ENCODE measurements at regions not wholly inside any gene's neighbourhood (a gene's known extent, or its start where the extent isn't known, plus 50 kb on each side); places are given as distances from the start of the nearest gene placed in this dataset.

DNA sequence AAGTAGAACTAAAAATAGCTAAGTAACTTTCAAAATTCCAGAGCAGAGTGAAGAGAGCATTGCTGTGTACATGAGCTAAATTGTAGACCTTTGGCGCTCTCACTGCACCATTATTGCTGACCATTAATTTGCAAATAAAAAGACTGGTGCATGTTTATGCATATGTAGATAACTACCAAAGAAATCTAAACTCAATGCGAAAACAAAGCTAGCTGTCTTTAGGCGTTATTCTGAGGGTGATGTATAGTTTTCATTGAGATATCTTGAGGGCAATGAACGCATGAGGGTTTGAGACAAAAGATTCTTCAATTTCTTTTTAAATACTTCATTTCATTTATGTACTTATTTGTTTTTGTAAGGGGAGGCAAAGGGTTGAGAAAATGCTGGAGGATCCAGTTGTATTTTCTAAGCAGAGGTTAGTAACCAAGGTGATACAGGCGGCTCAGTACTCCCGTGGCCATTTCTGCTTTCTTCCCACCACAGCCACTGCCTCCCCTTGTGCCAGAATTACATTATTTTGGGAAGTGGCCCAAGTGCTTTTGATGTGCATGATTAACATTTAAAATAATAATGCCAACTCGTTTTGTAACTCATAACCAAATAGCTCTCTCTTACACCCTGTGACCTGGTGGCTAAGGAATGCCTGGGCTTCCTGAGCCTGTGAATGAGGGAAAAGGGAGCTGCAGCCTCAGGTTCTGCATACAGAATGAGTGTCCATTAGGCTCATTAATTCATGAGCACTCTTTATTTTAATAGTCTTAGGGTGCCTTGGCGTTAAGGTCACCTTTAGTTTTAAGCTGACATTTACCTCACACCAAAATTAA, 797.8 kb upstream of the GYPC start (continued):
- TF ChIP-seq, protein P1, sequence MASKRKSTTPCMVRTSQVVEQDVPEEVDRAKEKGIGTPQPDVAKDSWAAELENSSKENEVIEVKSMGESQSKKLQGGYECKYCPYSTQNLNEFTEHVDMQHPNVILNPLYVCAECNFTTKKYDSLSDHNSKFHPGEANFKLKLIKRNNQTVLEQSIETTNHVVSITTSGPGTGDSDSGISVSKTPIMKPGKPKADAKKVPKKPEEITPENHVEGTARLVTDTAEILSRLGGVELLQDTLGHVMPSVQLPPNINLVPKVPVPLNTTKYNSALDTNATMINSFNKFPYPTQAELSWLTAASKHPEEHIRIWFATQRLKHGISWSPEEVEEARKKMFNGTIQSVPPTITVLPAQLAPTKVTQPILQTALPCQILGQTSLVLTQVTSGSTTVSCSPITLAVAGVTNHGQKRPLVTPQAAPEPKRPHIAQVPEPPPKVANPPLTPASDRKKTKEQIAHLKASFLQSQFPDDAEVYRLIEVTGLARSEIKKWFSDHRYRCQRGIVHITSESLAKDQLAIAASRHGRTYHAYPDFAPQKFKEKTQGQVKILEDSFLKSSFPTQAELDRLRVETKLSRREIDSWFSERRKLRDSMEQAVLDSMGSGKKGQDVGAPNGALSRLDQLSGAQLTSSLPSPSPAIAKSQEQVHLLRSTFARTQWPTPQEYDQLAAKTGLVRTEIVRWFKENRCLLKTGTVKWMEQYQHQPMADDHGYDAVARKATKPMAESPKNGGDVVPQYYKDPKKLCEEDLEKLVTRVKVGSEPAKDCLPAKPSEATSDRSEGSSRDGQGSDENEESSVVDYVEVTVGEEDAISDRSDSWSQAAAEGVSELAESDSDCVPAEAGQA (IDR thresholded peaks at IDR 0.05; ENCODE audit: low read depth), result no peak
- TF ChIP-seq, protein P1 (CRISPR knock-in tag; IDR thresholded peaks at IDR 0.05; ENCODE audit: borderline replicate concordance), result no peak

DNA sequence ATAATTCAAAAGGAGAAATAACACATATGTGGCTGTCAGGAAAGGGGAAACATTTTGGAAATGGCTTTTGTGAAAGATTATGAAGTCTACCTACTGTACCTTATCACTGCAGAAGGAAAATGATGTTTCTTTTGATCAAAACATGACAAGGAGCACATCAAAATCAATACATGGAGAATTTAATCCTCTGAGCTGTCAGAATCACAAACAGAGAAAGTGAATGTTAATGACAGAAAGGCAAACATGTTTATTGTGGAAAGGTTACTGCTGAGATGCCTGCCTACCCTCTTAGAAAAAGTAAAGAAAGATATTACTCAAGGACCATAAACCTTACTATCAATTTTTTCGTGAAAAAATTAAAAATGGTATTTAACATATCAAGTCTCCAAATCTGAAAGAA, 794.5 kb upstream of the GYPC start:
- H3K4me3 ChIP-seq (replicated peaks in 1 of 3; ENCODE audit: insufficient read depth in 1 of 3, low read depth in 2 of 3, low read length in 3 of 3), result no peak overlapping the region
- TF ChIP-seq, protein P2, sequence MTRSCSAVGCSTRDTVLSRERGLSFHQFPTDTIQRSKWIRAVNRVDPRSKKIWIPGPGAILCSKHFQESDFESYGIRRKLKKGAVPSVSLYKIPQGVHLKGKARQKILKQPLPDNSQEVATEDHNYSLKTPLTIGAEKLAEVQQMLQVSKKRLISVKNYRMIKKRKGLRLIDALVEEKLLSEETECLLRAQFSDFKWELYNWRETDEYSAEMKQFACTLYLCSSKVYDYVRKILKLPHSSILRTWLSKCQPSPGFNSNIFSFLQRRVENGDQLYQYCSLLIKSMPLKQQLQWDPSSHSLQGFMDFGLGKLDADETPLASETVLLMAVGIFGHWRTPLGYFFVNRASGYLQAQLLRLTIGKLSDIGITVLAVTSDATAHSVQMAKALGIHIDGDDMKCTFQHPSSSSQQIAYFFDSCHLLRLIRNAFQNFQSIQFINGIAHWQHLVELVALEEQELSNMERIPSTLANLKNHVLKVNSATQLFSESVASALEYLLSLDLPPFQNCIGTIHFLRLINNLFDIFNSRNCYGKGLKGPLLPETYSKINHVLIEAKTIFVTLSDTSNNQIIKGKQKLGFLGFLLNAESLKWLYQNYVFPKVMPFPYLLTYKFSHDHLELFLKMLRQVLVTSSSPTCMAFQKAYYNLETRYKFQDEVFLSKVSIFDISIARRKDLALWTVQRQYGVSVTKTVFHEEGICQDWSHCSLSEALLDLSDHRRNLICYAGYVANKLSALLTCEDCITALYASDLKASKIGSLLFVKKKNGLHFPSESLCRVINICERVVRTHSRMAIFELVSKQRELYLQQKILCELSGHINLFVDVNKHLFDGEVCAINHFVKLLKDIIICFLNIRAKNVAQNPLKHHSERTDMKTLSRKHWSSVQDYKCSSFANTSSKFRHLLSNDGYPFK (CRISPR knock-in tag; IDR thresholded peaks at IDR 0.05; ENCODE audit: borderline replicate concordance), result no peak
- TF ChIP-seq ZNF570 (CRISPR knock-in tag; IDR thresholded peaks at IDR 0.05; ENCODE audit: borderline replicate concordance) (no peak), TCF7 (IDR thresholded peaks at IDR 0.05; ENCODE audit: low read depth) (no peak), NR1H2 (CRISPR knock-in tag; IDR thresholded peaks at IDR 0.05; ENCODE audit: borderline replicate concordance, low read depth) (no peak), MEIS2 (CRISPR knock-in tag; IDR thresholded peaks at IDR 0.05) (no peak)
- TF ChIP-seq, protein P3, sequence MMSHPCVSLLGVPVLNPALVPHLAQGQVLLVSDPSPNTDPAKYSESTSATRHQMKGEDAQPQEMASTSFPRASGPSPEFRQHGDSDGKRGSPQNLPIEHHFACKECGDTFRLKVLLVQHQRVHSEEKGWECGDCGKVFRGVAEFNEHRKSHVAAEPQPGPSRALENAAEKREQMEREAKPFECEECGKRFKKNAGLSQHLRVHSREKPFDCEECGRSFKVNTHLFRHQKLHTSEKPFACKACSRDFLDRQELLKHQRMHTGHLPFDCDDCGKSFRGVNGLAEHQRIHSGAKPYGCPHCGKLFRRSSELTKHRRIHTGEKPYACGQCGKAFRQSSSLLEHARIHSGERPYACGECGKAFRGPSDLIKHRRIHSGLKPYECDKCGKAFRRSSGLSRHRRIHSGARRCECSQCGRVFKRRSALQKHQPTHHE (CRISPR knock-in tag; IDR thresholded peaks at IDR 0.05; ENCODE audit: borderline replicate concordance), result no peak

More for the DNA sequence above, 794.5 kb upstream of the GYPC start:
- no peak for ATAC-seq
- 0% methylated on average over 1 of the region's 1 CpG for WGBS (ENCODE audit: low lambda C conversion rate)
- Histone ChIP-seq H3K9me3 (ENCODE audit: low read length) (peaks cover 61% of the 10 kb centered on the region), H3K27ac (ENCODE audit: extremely low read length, insufficient read depth, low read length) (no peak overlapping the region), H3K9ac (ENCODE audit: insufficient read depth, low read depth, low read length) (no peak overlapping the region), H3K36me3 (replicated peaks in 1 of 2; ENCODE audit: control insufficient read depth in 1 of 2, insufficient read depth in 2 of 2, low read length in 2 of 2) (no peaks in the 10 kb centered on the region), H2AFZ (ENCODE audit: low read length) (no peak overlapping the region), H4K20me1 (ENCODE audit: insufficient read depth, low read length) (no peaks in the 10 kb centered on the region), H3K4me1 (ENCODE audit: insufficient read depth, low read length) (no peaks in the 10 kb centered on the region), H3K27me3 (ENCODE audit: control insufficient read depth in 1 of 2, insufficient read depth in 2 of 2, low read length in 2 of 2) (no peaks in the 10 kb centered on the region), H3K79me2 (ENCODE audit: insufficient read depth, low read length) (no peaks in the 10 kb centered on the region), H3K4me2 (ENCODE audit: low read depth, low read length) (no peak overlapping the region)
- BruUV-seq (replicated peaks), result no TSS peak
- in situ Hi-C loops (cut with HindIII; ENCODE audit: extremely low pct_ligation_motif_present, low pct_unique_long_range_greater_than_20kb) (no loop called here), intact Hi-C loops (cut with micrococcal nuclease; ENCODE audit: unreplicated experiment) (no loop called here)
- ChIA-PET CTCF (ENCODE audit: low intra/inter-chr PET ratio, low total read pairs) (no interaction called here), POLR2A (no interaction called here)
- FAIRE-seq, result no peak
- DNase-seq (ENCODE audit: low spot score), result no peak

All from HepG2 (cell line).